NOMO-1 (cell line): ENCODE measurements at regions not wholly inside any gene's neighbourhood (a gene's known extent, or its start where the extent isn't known, plus 50 kb on each side); places are given as distances from the start of the nearest gene placed in this dataset.
"Not testable (repeated sequence)": the region's sequence is repeated elsewhere in the genome, so short reads cannot be mapped to it uniquely, and the experiment has no call there.

Experiments
- DNase-seq, 2 experiments: peaks; one replicate each; lab custom pipeline; 2025; ENCODE audit not compliant: unreplicated experiment in 2 of 2; lab: John Stamatoyannopoulos, UW

- not testable (repeated sequence) for DNase-seq
These were observed 52.3 kb upstream of the MAN1A2 start for GRCh38 chr1:117314951-117315350.

GRCh38 chr1:117313555-117313954, 53.7 kb upstream of the MAN1A2 start:
- DNase-seq, result no peak

- DNase-seq, result no peak
These were observed 54.7 kb upstream of the MAN1A2 start for GRCh38 chr1:117312453-117313138.

GRCh38 chr1:117308311-117308916, 58.8 kb upstream of the MAN1A2 start:
- DNase-seq, result no peak

- no peak for DNase-seq
These were observed 65.3 kb upstream of the MAN1A2 start for GRCh38 chr1:117301901-117302300.

- not testable (repeated sequence) for DNase-seq
These were observed 67.1 kb upstream of the MAN1A2 start for GRCh38 chr1:117300183-117300582.

- DNase-seq, result no peak
These were observed 72.2 kb upstream of the MAN1A2 start for GRCh38 chr1:117295001-117295400.

GRCh38 chr1:117290890-117291289, 76.4 kb upstream of the MAN1A2 start:
- no peak for DNase-seq

- no peak for DNase-seq
These were observed 77.9 kb upstream of the MAN1A2 start for GRCh38 chr1:117289316-117289870.

- no peak for DNase-seq
These were observed 75.8 kb upstream of the VTCN1 start for GRCh38 chr1:117286562-117286961.

GRCh38 chr1:117286145-117286544, 75.4 kb upstream of the VTCN1 start:
- DNase-seq, result no peak

GRCh38 chr1:117284399-117285215, 73.9 kb upstream of the VTCN1 start:
- peak in 1 of 2 experiments; percentile 18 for DNase-seq

GRCh38 chr1:117278531-117278930, 67.8 kb upstream of the VTCN1 start:
- no peak for DNase-seq

GRCh38 chr1:117275055-117275454, 64.3 kb upstream of the VTCN1 start:
- DNase-seq, result no peak

- no peak for DNase-seq
These were observed 61.2 kb upstream of the VTCN1 start for GRCh38 chr1:117271959-117272358.

- no peak for DNase-seq
These were observed 60.4 kb upstream of the VTCN1 start for GRCh38 chr1:117271129-117271528.

- DNase-seq, result no peak
These were observed 60.0 kb upstream of the VTCN1 start for GRCh38 chr1:117270679-117271078.

GRCh38 chr1:117268535-117269455, 58.1 kb upstream of the VTCN1 start:
- no peak for DNase-seq

GRCh38 chr1:117267232-117267774, 56.6 kb upstream of the VTCN1 start:
- DNase-seq, result no peak

- no peak for DNase-seq
These were observed 52.2 kb upstream of the VTCN1 start for GRCh38 chr1:117262976-117263375.
